GM19023 (cell line): ENCODE measurements at regions not wholly inside any gene's neighbourhood (a gene's known extent, or its start where the extent isn't known, plus 50 kb on each side); places are given as distances from the start of the nearest gene placed in this dataset.

Experiments used
- ATAC-seq: cut with Tn5 transposase; IDR thresholded peaks from one replicate; pipeline ENCODE4 v1.9.1; 2021; ENCODE audit warnings: mild to moderate bottlenecking, moderate library complexity; ENCODE audit not compliant: unreplicated experiment

DNA sequence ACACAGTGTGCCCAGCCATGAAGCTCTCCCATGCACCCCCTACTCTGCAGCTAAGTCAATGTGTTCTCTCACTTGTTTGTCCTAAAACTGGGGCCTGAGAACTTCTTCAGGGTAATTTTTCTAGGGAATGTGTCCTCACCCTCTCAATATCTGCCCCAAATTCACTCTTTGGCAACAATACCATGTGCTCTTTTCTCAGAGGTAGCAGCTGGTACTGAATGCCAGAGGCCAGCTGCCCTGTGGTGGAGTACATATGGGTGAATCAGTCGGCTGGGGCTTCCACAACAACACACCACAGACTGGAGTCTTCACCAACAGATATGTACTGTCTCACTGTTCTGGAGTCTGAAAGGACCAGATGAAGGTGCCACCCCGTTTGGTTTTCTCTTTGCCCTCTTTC is 97.7 kb upstream of the TOP3B start:
- ATAC-seq = no peak

GRCh38 chr22:22079404-22080148 is 97.0 kb upstream of the TOP3B start:
- no peak for ATAC-seq

- no peak for ATAC-seq
These were observed 95.7 kb upstream of the TOP3B start for GRCh38 chr22:22078329-22078728.

DNA sequence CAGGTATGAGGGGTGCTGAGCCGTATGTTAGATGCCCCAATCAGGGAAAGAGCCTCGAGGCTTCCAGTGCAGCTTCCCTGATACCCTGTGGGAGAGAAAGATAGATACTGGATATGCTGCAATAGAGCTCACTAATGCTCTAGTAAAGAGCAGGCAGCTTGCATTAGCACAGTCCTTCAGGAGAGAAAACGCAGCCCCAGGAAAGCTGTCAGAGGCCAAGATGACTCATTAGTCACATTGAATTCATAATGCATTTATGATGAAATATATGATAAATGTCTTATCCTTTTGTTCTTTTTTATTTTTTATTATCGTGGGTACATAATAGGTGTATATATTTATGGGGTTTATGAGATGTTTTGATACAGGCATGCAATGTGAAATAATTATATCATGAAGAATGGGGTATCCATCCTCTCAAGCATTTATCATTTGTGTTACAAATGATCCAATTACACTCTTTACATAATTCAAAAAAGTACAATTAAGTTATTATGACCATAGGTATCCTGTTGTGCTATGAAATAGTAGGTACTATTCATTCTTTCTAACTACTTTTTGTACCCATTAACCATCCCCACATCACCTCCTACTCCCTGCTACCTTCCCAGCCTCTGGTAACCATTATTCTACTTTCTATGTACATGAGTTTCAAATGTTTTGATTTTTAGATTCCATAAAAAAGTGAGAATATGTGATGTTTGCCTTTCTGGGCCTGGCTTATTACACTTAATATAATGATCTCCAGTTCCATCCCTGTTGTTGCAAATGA is 94.5 kb upstream of the TOP3B start:
- ATAC-seq = no peak

DNA sequence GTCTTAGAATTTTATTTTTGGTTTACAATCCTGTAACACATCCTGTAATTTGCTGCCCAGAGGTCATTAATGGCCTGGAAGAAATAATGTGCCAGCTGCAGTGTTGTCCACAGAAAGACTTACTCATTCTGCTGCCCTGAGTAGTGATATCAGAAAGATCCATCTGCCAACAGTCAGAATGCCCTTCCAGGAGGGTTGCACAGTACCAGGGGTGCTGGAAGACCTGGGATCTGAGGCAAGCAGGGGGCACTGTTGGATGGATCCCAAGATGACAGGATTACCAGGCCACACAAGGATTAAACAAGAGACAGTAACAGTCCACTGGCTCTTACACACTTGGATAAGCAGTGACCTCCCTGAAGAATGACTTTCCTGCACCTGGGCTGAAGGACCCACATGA is 93.8 kb upstream of the TOP3B start:
- no peak for ATAC-seq

- ATAC-seq = no peak
These were observed 93.0 kb upstream of the TOP3B start for GRCh38 chr22:22075382-22076163.

- no peak for ATAC-seq
These were observed 92.2 kb upstream of the TOP3B start for GRCh38 chr22:22074634-22075381.

DNA sequence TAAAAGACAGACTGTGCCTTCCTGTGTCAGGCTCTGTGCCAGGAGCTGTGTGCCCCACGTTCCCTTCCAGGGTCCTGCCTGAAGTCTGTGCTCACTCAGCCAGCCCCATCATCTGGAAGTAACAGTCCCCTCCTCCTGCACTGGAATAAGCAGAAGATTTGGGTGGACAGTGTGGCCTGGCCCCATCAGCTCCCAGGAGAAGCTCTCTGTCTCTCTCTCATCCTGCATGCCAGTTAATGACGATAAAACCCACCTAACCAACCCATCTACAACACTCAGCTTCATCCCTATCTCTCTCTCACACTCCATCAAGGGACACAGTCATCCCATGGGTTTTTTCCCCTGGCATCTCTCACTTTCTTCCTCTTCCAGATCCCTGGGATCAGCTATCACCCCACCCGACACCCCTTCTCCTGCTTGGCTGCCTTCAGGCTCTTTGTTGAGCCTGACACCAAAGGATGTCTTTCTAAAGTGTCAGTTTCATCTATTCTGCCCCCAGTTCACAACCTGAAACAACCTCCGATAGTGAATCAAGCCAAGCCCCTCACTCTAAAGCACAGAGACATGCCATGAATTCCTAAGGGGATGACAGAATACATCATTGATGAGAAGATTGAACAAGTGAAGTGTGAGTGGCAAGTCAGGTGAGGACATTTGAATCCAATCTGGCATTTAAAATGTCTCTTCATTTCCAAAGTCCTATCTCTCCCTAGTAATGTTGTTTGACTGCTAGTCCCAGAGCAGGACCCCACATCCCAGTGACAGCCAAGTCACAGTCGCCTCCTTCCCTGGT is 91.4 kb upstream of the TOP3B start:
- no peak for ATAC-seq

- no peak for ATAC-seq
These were observed 89.7 kb upstream of the TOP3B start for GRCh38 chr22:22072169-22072836.

DNA sequence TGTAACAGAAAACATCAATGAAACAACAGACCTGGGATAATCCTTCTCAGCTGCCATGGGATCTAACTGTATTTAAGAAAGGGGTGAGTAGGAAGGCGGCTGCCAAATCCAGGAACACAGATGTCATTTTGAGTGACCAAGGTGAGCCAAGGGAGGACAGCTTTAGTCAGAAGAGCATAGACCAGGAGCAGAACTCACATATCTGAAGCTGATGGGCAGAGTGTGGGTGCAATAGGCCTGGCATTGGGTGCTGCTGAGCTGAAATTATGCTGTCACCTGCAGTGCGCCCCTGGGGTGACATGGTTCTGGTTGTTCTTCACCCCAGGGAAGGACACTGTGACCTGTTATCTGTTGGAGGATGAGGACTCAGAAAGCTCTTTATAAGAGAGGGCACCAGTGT is 88.9 kb upstream of the TOP3B start:
- ATAC-seq = no peak

GRCh38 chr22:22070371-22070824 is 87.8 kb upstream of the TOP3B start:
- ATAC-seq = no peak

GRCh38 chr22:22069450-22070370 is 87.1 kb upstream of the TOP3B start:
- no peak for ATAC-seq

DNA sequence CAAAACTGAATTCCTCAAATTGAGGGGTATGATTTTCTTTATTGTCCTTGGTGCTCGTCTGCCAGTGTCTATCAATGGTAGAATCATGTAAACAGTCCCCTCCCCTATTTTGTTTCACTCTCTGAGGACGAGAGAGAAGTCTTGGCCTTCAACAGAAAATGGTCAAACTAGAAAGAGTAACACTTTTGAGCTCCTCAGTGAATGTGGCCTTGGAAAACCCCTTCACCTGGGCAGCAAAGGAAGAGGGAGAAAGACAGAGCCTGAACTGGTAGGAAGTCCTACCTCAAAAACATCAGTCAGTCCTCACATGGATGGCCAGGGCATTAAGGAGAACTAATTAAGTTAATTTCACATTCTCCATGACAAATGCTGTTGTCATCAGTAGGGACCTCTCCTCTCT is 86.1 kb upstream of the TOP3B start:
- no peak for ATAC-seq

GRCh38 chr22:22068025-22068424 is 85.4 kb upstream of the TOP3B start:
- ATAC-seq = no peak

DNA sequence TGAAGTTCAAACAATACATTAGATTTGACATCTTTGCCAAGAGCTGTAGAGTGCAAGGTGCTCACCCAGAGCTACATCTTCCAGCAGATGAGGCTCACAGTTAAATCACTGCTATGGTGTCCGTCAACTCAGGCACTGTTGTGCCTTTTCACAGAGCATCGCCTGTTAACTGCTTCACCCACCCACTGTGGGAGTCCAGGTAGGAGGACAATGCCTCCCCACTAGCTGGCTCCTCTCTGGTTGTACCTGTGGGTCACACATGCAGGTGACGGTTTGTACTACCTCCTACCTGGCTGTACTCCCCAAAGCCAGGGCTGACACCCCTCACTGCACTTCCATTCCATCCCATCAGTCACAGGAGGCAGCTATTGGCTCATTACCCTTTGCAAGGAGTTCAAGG is 84.6 kb upstream of the TOP3B start:
- ATAC-seq = no peak

- ATAC-seq = no peak
These were observed 82.0 kb upstream of the TOP3B start for GRCh38 chr22:22064580-22064979.

DNA sequence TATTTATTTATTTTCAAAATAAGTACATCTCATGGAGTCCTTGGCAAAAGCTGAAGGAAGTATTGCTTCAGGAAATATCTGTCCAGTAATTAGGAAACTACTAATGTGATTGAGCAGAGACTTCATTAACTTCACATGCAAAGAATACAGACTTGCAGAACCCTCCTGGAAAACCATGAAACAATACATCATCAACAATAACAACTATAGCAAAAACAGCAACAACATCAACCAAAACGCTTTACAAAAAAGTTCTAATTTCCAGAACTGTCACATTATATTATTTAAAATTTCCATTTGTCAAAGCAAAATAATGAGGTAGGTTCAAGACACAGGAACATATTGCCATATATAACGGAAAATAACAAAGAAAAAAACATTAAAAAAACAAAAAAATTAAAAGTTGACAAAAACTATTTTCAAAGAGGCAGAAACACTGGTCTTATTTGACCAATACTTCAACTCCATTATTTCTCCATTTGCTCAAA is 79.8 kb upstream of the TOP3B start:
- no peak for ATAC-seq
